GM19043 (cell line): ENCODE measurements at regions not wholly inside any gene's neighbourhood (a gene's known extent, or its start where the extent isn't known, plus 50 kb on each side); places are given as distances from the start of the nearest gene placed in this dataset.
"Not testable (repeated sequence)": the region's sequence is repeated elsewhere in the genome, so short reads cannot be mapped to it uniquely, and the experiment has no call there.

Experiments used
- ATAC-seq: cut with Tn5 transposase; IDR thresholded peaks from one replicate; pipeline ENCODE4 v1.9.1; 2021; ENCODE audit warnings: low read depth; ENCODE audit not compliant: unreplicated experiment

GRCh38 chr4:169898095-169898494 is 128.1 kb downstream of the MFAP3L start:
- ATAC-seq: no peak

- ATAC-seq: not testable (repeated sequence)
Measured at GRCh38 chr4:169894767-169895166, 131.4 kb downstream of the MFAP3L start.

- ATAC-seq: no peak
Measured at GRCh38 chr4:169885893-169886292, 128.1 kb upstream of the HPF1 start.

GRCh38 chr4:169881769-169882168 is 124.0 kb upstream of the HPF1 start:
- ATAC-seq: no peak

GRCh38 chr4:169870507-169870906 is 112.8 kb upstream of the HPF1 start:
- no peak for ATAC-seq

GRCh38 chr4:169869490-169869889 is 111.7 kb upstream of the HPF1 start:
- no peak for ATAC-seq

GRCh38 chr4:169861593-169861992 is 103.8 kb upstream of the HPF1 start:
- ATAC-seq: no peak

- ATAC-seq: no peak
Measured at GRCh38 chr4:169859366-169860216, 101.8 kb upstream of the HPF1 start.

- ATAC-seq: no peak
Measured at GRCh38 chr4:169854090-169854489, 96.3 kb upstream of the HPF1 start.

- no peak for ATAC-seq
Measured at GRCh38 chr4:169852481-169852880, 94.7 kb upstream of the HPF1 start.

GRCh38 chr4:169851750-169852149 is 94.0 kb upstream of the HPF1 start:
- ATAC-seq: no peak

- ATAC-seq: no peak
Measured at GRCh38 chr4:169849456-169849855, 91.7 kb upstream of the HPF1 start.

GRCh38 chr4:169848018-169848417 is 90.3 kb upstream of the HPF1 start:
- ATAC-seq: no peak

GRCh38 chr4:169847171-169847570 is 89.4 kb upstream of the HPF1 start:
- ATAC-seq: no peak

GRCh38 chr4:169846396-169846795 is 88.7 kb upstream of the HPF1 start:
- ATAC-seq: no peak

GRCh38 chr4:169841776-169842175 is 84.0 kb upstream of the HPF1 start:
- ATAC-seq: no peak

GRCh38 chr4:169840554-169840953 is 82.8 kb upstream of the HPF1 start:
- no peak for ATAC-seq

GRCh38 chr4:169828329-169828728 is 70.6 kb upstream of the HPF1 start:
- ATAC-seq: not testable (repeated sequence)

GRCh38 chr4:169826634-169827187 is 69.0 kb upstream of the HPF1 start:
- ATAC-seq: no peak

GRCh38 chr4:169823685-169824084 is 65.9 kb upstream of the HPF1 start:
- ATAC-seq: no peak

- ATAC-seq: no peak
Measured at GRCh38 chr4:169821402-169821801, 63.7 kb upstream of the HPF1 start.

- ATAC-seq: peak; percentile 54
Measured at GRCh38 chr4:169818063-169818679, 60.4 kb upstream of the HPF1 start.
